Astrocyte of the cerebellum (primary cell): ENCODE measurements at regions not wholly inside any gene's neighbourhood (a gene's known extent, or its start where the extent isn't known, plus 50 kb on each side); places are given as distances from the start of the nearest gene placed in this dataset.
"Not testable (repeated sequence)": the region's sequence is repeated elsewhere in the genome, so short reads cannot be mapped to it uniquely, and the experiment has no call there.

Experiments used
- DNase-seq: peaks from one replicate; pipeline ENCODE4 v3.0.0-alpha.2; 2011; ENCODE audit warnings: low read depth
- H3K4me3 ChIP-seq: 2 replicates; pipeline ENCODE4 v1.5.1; 2011; ENCODE audit warnings: mild to moderate bottlenecking, low read depth, low read length, moderate library complexity
- CTCF ChIP-seq: IDR thresholded peaks from 2 replicates; pipeline ENCODE4 v1.5.1; 2012; ENCODE audit warnings: low read length, low read depth, moderate library complexity, mild to moderate bottlenecking; ENCODE audit errors: missing control alignments
- in situ Hi-C: cut with HindIII; loops from 2 replicates; pipeline ENCODE4 v1.10.0; 2017; ENCODE audit warnings: low sequenced_read_pairs

GRCh38 chr13:83677985-83678384 is 204.3 kb downstream of the SLITRK1 start:
- in situ Hi-C loops, result no loop called here
- TF ChIP-seq CTCF, result no peak
- DNase-seq, result no peak
- no peak overlapping the region for H3K4me3 ChIP-seq

GRCh38 chr13:83672612-83673011 is 209.7 kb downstream of the SLITRK1 start:
- in situ Hi-C loops, result no loop called here
- no peak for TF ChIP-seq CTCF

GRCh38 chr13:83667606-83668005 is 214.7 kb downstream of the SLITRK1 start:
- no peak for TF ChIP-seq CTCF
- in situ Hi-C loops, result no loop called here
- H3K4me3 ChIP-seq, result no peak overlapping the region
- no peak for DNase-seq

More at GRCh38 chr13:83672612-83673011, 209.7 kb downstream of the SLITRK1 start:
- no peak overlapping the region for H3K4me3 ChIP-seq
- no peak for DNase-seq

GRCh38 chr13:83666141-83666540 is 216.1 kb downstream of the SLITRK1 start:
- no peak for TF ChIP-seq CTCF
- peak; percentile 29 for DNase-seq
- in situ Hi-C loops, result no loop called here

GRCh38 chr13:83657281-83657680 is 225.0 kb downstream of the SLITRK1 start:
- no peak overlapping the region for H3K4me3 ChIP-seq
- DNase-seq, result no peak
- no peak for TF ChIP-seq CTCF
- in situ Hi-C loops, result no loop called here

More at GRCh38 chr13:83666141-83666540, 216.1 kb downstream of the SLITRK1 start:
- no peak overlapping the region for H3K4me3 ChIP-seq

GRCh38 chr13:83642617-83643016 is 239.7 kb downstream of the SLITRK1 start:
- not testable (repeated sequence) for DNase-seq, H3K4me3 ChIP-seq

GRCh38 chr13:83634601-83635000 is 247.7 kb downstream of the SLITRK1 start:
- TF ChIP-seq CTCF, result no peak
- no peak overlapping the region for H3K4me3 ChIP-seq
- in situ Hi-C loops, result no loop called here
- no peak for DNase-seq

More at GRCh38 chr13:83642617-83643016, 239.7 kb downstream of the SLITRK1 start:
- in situ Hi-C loops, result not testable (repeated sequence)
